Left colon (tissue), 2 donors: ENCODE measurements at regions not wholly inside any gene's neighbourhood (a gene's known extent, or its start where the extent isn't known, plus 50 kb on each side); places are given as distances from the start of the nearest gene placed in this dataset.
A peak's percentile ranks its signal among the peaks of the same experiment; 100 is the strongest.

Experiments
- ATAC-seq: fragments of 200-7000 bp; cut with Tn5 transposase; one replicate; pipeline ENCODE4 v1.9.1; 2020; ENCODE audit warnings: mild to moderate bottlenecking, moderate library complexity
- DNase-seq, 2 donors: peaks; one replicate each; pipeline ENCODE4 v3.0.0-alpha.2; 2020
- intact Hi-C, 2 donors: fragments of 100-400 bp; cut with DNase I in 1 of 2; cut with micrococcal nuclease in 1 of 2; formaldehyde crosslinking; loops; one replicate each; pipeline versions ENCODE4 v1.11.2 to v1.14.0; 2022; cut with DNase I, micrococcal nuclease
- donor health status: DM: no; HTN: no; CAD: no.
- donor health status: DM: yes; HTN: yes; CAD: no.

GRCh38 chr3:189494632-189495031 is 136.6 kb upstream of the TP63 start:
- ATAC-seq (no peak), DNase-seq (no peak)
- intact Hi-C loops: no loop called here

GRCh38 chr3:189496375-189497138 is 134.6 kb upstream of the TP63 start:
- no peak for DNase-seq
- intact Hi-C loops: no loop called here
- no peak for ATAC-seq

- ATAC-seq (no peak), DNase-seq (no peak)
- intact Hi-C loops: no loop called here
These were observed 132.0 kb upstream of the TP63 start for GRCh38 chr3:189498995-189499704.

GRCh38 chr3:189500299-189500698 is 130.9 kb upstream of the TP63 start:
- ATAC-seq: no peak
- intact Hi-C loops: no loop called here
- DNase-seq: no peak

GRCh38 chr3:189500798-189501495 is 130.2 kb upstream of the TP63 start:
- ATAC-seq (no peak), DNase-seq (no peak)
- intact Hi-C loops: no loop called here

GRCh38 chr3:189502256-189502655 is 128.9 kb upstream of the TP63 start:
- intact Hi-C loops: no loop called here

GRCh38 chr3:189502676-189503257 is 128.4 kb upstream of the TP63 start:
- DNase-seq: no peak
- no peak for ATAC-seq
- intact Hi-C loops: no loop called here

More at GRCh38 chr3:189502256-189502655, 128.9 kb upstream of the TP63 start:
- ATAC-seq (no peak), DNase-seq (no peak)

- DNase-seq: no peak
These were observed 123.3 kb upstream of the TP63 start for GRCh38 chr3:189507856-189508255.

GRCh38 chr3:189508784-189509501 is 122.2 kb upstream of the TP63 start:
- ATAC-seq: no peak
- intact Hi-C loops: no loop called here
- DNase-seq: no peak

More at GRCh38 chr3:189507856-189508255, 123.3 kb upstream of the TP63 start:
- intact Hi-C loops: no loop called here
- ATAC-seq: no peak

- ATAC-seq (no peak), DNase-seq (no peak)
- intact Hi-C loops: no loop called here
These were observed 119.2 kb upstream of the TP63 start for GRCh38 chr3:189512039-189512438.

- DNase-seq (no peak), ATAC-seq (peak; percentile 69)
- intact Hi-C loops: no loop called here
These were observed 118.4 kb upstream of the TP63 start for GRCh38 chr3:189512821-189513220.

- peak; percentile 17 to 74 for DNase-seq
- ATAC-seq: peak; percentile 99
- intact Hi-C loops: no loop called here
These were observed 117.7 kb upstream of the TP63 start for GRCh38 chr3:189513281-189514117.

GRCh38 chr3:189516039-189516438 is 115.2 kb upstream of the TP63 start:
- DNase-seq (no peak), ATAC-seq (no peak)
- intact Hi-C loops: no loop called here

GRCh38 chr3:189517981-189518380 is 113.2 kb upstream of the TP63 start:
- DNase-seq (no peak), ATAC-seq (no peak)
- intact Hi-C loops: no loop called here

GRCh38 chr3:189519458-189519857 is 111.7 kb upstream of the TP63 start:
- DNase-seq (no peak), ATAC-seq (no peak)
- intact Hi-C loops: no loop called here

GRCh38 chr3:189529468-189529867 is 101.7 kb upstream of the TP63 start:
- ATAC-seq: no peak
- no peak for DNase-seq
- intact Hi-C loops: no loop called here

GRCh38 chr3:189529889-189530471 is 101.2 kb upstream of the TP63 start:
- DNase-seq (no peak), ATAC-seq (no peak)
- intact Hi-C loops: no loop called here

GRCh38 chr3:189530822-189531221 is 100.4 kb upstream of the TP63 start:
- no peak for ATAC-seq
- no peak for DNase-seq
- intact Hi-C loops: no loop called here
